Kidney (tissue), 13 donors: ENCODE measurements at regions not wholly inside any gene's neighbourhood (a gene's known extent, or its start where the extent isn't known, plus 50 kb on each side); places are given as distances from the start of the nearest gene placed in this dataset.

Experiments used
- DNase-seq, 5 donors: peaks; one replicate each; pipeline ENCODE4 v3.0.0-alpha.2; 2013 to 2020
- FAIRE-seq: peaks from 2 replicates; lab custom pipeline; 2012; peaks lifted over from hg19 to GRCh38; lab: Jason Lieb, UNC
- H3K27ac ChIP-seq, 2 donors: one replicate each; pipeline ENCODE4 v1.7.0; 2013; ENCODE audit warnings: low read depth in 2 of 2, low read length in 2 of 2, inconsistent platforms in 1 of 2
- H3K27me3 ChIP-seq: one replicate; pipeline ENCODE4 v1.7.1; 2013; ENCODE audit warnings: low read length, inconsistent platforms; ENCODE audit not compliant: control insufficient read depth, insufficient read depth
- H3K36me3 ChIP-seq, 3 donors: one replicate each; pipeline versions ENCODE4 v1.7.0 to v1.7.1; 2013; ENCODE audit warnings: low read length in 3 of 3, control low read depth in 1 of 3, inconsistent platforms in 1 of 3; ENCODE audit not compliant: insufficient read depth in 3 of 3, control insufficient read depth in 2 of 3
- H3K4me1 ChIP-seq, 3 donors: one replicate each; pipeline versions ENCODE4 v1.7.0 to v1.7.1; 2013; ENCODE audit warnings: low read length in 3 of 3, inconsistent platforms in 1 of 3, low read depth in 1 of 3; ENCODE audit not compliant: control insufficient read depth in 2 of 3, insufficient read depth in 2 of 3
- H3K4me3 ChIP-seq, 3 donors: one replicate each; pipeline versions ENCODE4 v1.7.0 to v1.8.1; 2013; ENCODE audit warnings: low read length in 3 of 3, control low read depth in 1 of 3, inconsistent platforms in 1 of 3
- H3K9ac ChIP-seq, 3 donors: one replicate each; pipeline versions ENCODE4 v1.7.0 to v1.7.1; 2013; ENCODE audit warnings: low read length in 3 of 3, control low read depth in 1 of 3, inconsistent platforms in 1 of 3
- H3K9me3 ChIP-seq, 3 donors: one replicate each; pipeline versions ENCODE4 v1.7.0 to v1.7.1; 2013; ENCODE audit warnings: low read length in 3 of 3, control low read depth in 1 of 3, inconsistent platforms in 1 of 3; ENCODE audit not compliant: control insufficient read depth in 2 of 3, insufficient read depth in 1 of 3
- intact Hi-C: fragments of 100-400 bp; cut with DNase I; formaldehyde crosslinking; loops from one replicate; pipeline ENCODE4 v1.11.1; 2022
- TF ChIP-seq, protein P1 (sequence below): IDR thresholded peaks from 3 replicates; pipeline ENCODE4 v1.5.1; 2012; ENCODE audit warnings: mild to moderate bottlenecking, moderate library complexity, borderline replicate concordance; ENCODE audit not compliant: insufficient read depth; ENCODE audit errors: extremely low read depth
- donor health status: control.
- donor health status: control.
- donor health status: control.
- donor health status: control.
- donor health status: control.
- donor health status: DM: yes; HTN: yes; CAD: no.
- donor health status: Normal renal cell carcinoma (clear cell type).

DNA sequence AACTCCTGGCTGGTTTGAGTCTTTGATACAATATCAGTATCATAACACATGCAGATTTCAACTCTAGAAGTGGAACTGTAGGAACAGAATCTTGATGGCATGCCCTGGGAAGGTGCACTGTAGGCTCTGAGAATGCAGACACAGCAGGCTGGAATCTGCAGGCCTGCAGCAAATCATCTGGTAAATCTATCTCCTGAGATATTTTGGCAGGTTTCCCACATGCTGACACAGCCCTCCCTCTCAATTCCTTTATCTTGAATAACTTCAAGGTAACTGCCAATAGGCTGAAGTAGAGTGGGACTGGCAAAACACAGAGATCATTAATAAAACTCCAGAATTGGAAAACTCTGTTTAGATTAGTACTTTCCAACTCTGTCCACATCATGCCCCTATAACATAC is 177.8 kb upstream of the PCSK5 start:
- H3K36me3 ChIP-seq: no peaks in the 10 kb centered on the region
- H3K27ac ChIP-seq: no peak overlapping the region
- no peak overlapping the region for H3K4me3 ChIP-seq
- intact Hi-C loops: no loop called here
- no peaks in the 10 kb centered on the region for H3K9me3 ChIP-seq
- H3K4me1 ChIP-seq: no peaks in the 10 kb centered on the region
- H3K27me3 ChIP-seq: no peaks in the 10 kb centered on the region
- DNase-seq: no peak
- TF ChIP-seq, protein P1, sequence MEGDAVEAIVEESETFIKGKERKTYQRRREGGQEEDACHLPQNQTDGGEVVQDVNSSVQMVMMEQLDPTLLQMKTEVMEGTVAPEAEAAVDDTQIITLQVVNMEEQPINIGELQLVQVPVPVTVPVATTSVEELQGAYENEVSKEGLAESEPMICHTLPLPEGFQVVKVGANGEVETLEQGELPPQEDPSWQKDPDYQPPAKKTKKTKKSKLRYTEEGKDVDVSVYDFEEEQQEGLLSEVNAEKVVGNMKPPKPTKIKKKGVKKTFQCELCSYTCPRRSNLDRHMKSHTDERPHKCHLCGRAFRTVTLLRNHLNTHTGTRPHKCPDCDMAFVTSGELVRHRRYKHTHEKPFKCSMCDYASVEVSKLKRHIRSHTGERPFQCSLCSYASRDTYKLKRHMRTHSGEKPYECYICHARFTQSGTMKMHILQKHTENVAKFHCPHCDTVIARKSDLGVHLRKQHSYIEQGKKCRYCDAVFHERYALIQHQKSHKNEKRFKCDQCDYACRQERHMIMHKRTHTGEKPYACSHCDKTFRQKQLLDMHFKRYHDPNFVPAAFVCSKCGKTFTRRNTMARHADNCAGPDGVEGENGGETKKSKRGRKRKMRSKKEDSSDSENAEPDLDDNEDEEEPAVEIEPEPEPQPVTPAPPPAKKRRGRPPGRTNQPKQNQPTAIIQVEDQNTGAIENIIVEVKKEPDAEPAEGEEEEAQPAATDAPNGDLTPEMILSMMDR: no peak
- H3K9ac ChIP-seq: no peak overlapping the region
- FAIRE-seq: no peak

DNA sequence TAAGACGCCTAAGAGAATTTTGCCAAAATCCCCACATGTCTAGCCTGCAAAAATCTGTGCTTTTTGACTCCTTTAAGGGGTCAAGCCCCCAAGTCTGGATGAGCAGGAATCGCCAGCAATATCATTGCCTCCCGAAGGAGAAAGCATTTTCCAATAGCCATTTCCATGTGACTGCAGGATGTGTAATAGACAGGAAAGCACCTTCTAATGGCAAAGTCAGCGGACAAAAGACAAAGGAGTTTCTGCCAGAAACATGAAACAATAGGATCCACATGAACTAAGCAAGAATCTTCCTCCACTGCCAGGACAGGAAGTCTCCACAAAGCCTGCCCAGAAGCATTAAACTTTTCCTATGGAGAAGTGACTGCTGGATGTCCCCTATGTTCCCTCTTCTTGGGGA is 177.1 kb upstream of the PCSK5 start:
- Histone ChIP-seq H3K9ac (no peak overlapping the region), H3K4me3 (no peak overlapping the region), H3K4me1 (no peaks in the 10 kb centered on the region), H3K9me3 (no peaks in the 10 kb centered on the region), H3K27me3 (no peaks in the 10 kb centered on the region), H3K27ac (no peak overlapping the region), H3K36me3 (no peaks in the 10 kb centered on the region)
- no peak for FAIRE-seq
- intact Hi-C loops: no loop called here
- DNase-seq: no peak
- TF ChIP-seq, protein P1: no peak

DNA sequence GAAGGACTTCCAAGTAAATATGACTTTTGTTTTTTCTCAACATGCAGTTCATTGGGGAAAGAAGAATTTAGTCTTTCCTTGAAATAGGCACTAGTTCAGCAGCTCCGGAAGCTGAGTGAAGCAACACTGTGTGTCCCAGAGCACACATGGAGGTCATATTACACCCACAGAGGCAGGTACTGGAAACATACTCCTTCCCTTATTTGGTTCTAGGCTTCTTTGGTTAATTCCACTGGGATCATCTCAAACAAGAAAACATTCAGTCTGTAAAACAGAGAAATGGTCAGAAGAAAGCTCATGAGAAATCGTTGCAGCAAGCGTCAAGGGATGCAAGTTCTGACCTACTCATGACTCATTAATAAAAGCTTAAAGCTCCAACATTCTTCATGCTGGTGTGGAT is 175.1 kb upstream of the PCSK5 start:
- FAIRE-seq: no peak
- H3K27me3 ChIP-seq: no peaks in the 10 kb centered on the region
- no peak overlapping the region for H3K27ac ChIP-seq
- H3K4me3 ChIP-seq: no peak overlapping the region
- DNase-seq: no peak
- TF ChIP-seq, protein P1: no peak
- H3K4me1 ChIP-seq: no peaks in the 10 kb centered on the region
- H3K9me3 ChIP-seq: no peaks in the 10 kb centered on the region
- intact Hi-C loops: no loop called here
- H3K9ac ChIP-seq: no peak overlapping the region
- H3K36me3 ChIP-seq: no peaks in the 10 kb centered on the region

DNA sequence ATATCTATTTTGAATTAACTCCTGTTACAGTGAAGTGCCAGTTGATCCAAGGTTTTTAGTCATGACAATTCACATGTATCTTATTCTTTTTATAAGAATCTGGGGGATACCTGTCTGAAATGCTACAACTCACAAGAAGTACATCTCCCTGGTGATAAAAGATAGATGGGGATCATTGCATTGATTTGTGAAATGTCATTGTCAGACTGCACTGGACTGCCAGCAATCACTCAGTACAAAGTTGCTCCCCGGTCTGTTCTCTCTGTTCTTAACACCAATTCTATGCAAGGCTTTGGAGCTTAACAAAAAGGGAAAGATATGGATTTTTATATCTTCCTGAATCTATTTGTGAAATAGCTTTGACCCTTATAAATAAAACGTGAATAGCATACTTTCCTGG is 171.8 kb upstream of the PCSK5 start:
- TF ChIP-seq, protein P1: no peak
- Histone ChIP-seq H3K4me1 (no peaks in the 10 kb centered on the region), H3K9ac (no peak overlapping the region), H3K4me3 (no peak overlapping the region), H3K9me3 (no peaks in the 10 kb centered on the region), H3K27ac (no peak overlapping the region), H3K27me3 (no peaks in the 10 kb centered on the region), H3K36me3 (no peaks in the 10 kb centered on the region)
- DNase-seq (no peak), FAIRE-seq (no peak)
- intact Hi-C loops: no loop called here
